Non-pigmented ciliary epithelial cell (primary cell): ENCODE measurements at regions not wholly inside any gene's neighbourhood (a gene's known extent, or its start where the extent isn't known, plus 50 kb on each side); places are given as distances from the start of the nearest gene placed in this dataset.
A peak's percentile ranks its signal among the peaks of the same experiment; 100 is the strongest.

Source experiments
- DNase-seq: peaks from one replicate; pipeline ENCODE4 v3.0.0-alpha.2; 2010; ENCODE audit warnings: low read depth

GRCh38 chr15:58324533-58324932 lies 107.3 kb upstream of the LIPC start:
- no peak for DNase-seq

- no peak for DNase-seq
Measured at GRCh38 chr15:58327958-58328357, 103.8 kb upstream of the LIPC start.

- DNase-seq, result no peak
Measured at GRCh38 chr15:58329211-58329610, 102.6 kb upstream of the LIPC start.

GRCh38 chr15:58329781-58330671 lies 101.8 kb upstream of the LIPC start:
- DNase-seq, result no peak

GRCh38 chr15:58330741-58331559 lies 100.8 kb upstream of the LIPC start:
- DNase-seq, result no peak

- no peak for DNase-seq
Measured at GRCh38 chr15:58331560-58331912, 100.3 kb upstream of the LIPC start.

- peak; percentile 99 for DNase-seq
Measured at GRCh38 chr15:58331913-58332675, 99.7 kb upstream of the LIPC start.

- DNase-seq, result no peak
Measured at GRCh38 chr15:58332676-58333400, 99.0 kb upstream of the LIPC start.

- DNase-seq, result no peak
Measured at GRCh38 chr15:58334803-58335202, 97.0 kb upstream of the LIPC start.

- no peak for DNase-seq
Measured at GRCh38 chr15:58336161-58336560, 95.6 kb upstream of the LIPC start.

GRCh38 chr15:58340176-58340575 lies 91.6 kb upstream of the LIPC start:
- no peak for DNase-seq

- DNase-seq, result no peak
Measured at GRCh38 chr15:58342508-58342907, 89.3 kb upstream of the LIPC start.

- DNase-seq, result no peak
Measured at GRCh38 chr15:58344213-58345070, 87.3 kb upstream of the LIPC start.

- no peak for DNase-seq
Measured at GRCh38 chr15:58346361-58346760, 85.4 kb upstream of the LIPC start.

GRCh38 chr15:58348095-58348812 lies 83.5 kb upstream of the LIPC start:
- no peak for DNase-seq

- no peak for DNase-seq
Measured at GRCh38 chr15:58352026-58352929, 79.5 kb upstream of the LIPC start.

GRCh38 chr15:58355382-58355971 lies 76.3 kb upstream of the LIPC start:
- DNase-seq, result no peak

- DNase-seq, result no peak
Measured at GRCh38 chr15:58355973-58356372, 75.8 kb upstream of the LIPC start.
